K562 (cell line): ENCODE measurements at regions not wholly inside any gene's neighbourhood (a gene's known extent, or its start where the extent isn't known, plus 50 kb on each side); places are given as distances from the start of the nearest gene placed in this dataset.

ENCODE experiments used
- ETV6 ChIP-seq, 3 experiments: fragments of 150-350 bp in 1 of 3; sonication (generic) in 1 of 3; formaldehyde crosslinking in 1 of 3; IDR thresholded peaks; 2 replicates each; pipeline versions ENCODE4 v1.6.1 to v1.8.0; 2014 to 2022; ENCODE audit warnings: borderline replicate concordance in 2 of 3, low read depth in 2 of 3, antibody characterized with exemption in 1 of 3, low read length in 1 of 3, mild to moderate bottlenecking in 1 of 3, missing genetic modification reagents in 1 of 3
- GATA2 ChIP-seq: sonication (generic); formaldehyde crosslinking; IDR thresholded peaks from 2 replicates; pipeline ENCODE4 v1.4.0; 2020; ENCODE audit warnings: mild to moderate bottlenecking, missing genetic modification reagents
- HNRNPLL ChIP-seq: fragments of 200-400 bp; formaldehyde crosslinking; IDR thresholded peaks from 2 replicates; pipeline ENCODE4 v1.6.1; 2017; ENCODE audit warnings: low read length, low read depth, mild to moderate bottlenecking; ENCODE audit not compliant: poor library complexity, severe bottlenecking
- HSF4 ChIP-seq: fragments of 250-450 bp; sonication (Bioruptor Pico); IDR thresholded peaks from 2 replicates; pipeline ENCODE4 v2.1.2; 2022; ENCODE audit warnings: mild to moderate bottlenecking, moderate library complexity, borderline replicate concordance
- MTA2 ChIP-seq: fragments of 450-650 bp; IDR thresholded peaks from 2 replicates; pipeline ENCODE4 v1.6.1; 2016; ENCODE audit warnings: low read depth
- SIRT6 ChIP-seq: IDR thresholded peaks from one replicate; pipeline ENCODE4 v1.6.1; 2012; ENCODE audit warnings: low read depth, mild to moderate bottlenecking, control low read depth, inconsistent platforms, low read length, moderate library complexity
- SOX6 ChIP-seq: fragments of 450-650 bp; IDR thresholded peaks from 2 replicates; pipeline ENCODE4 v1.6.1; 2014; ENCODE audit warnings: mild to moderate bottlenecking
- ZC3H8 ChIP-seq: fragments of 450-650 bp; IDR thresholded peaks from 2 replicates; pipeline ENCODE4 v1.6.1; 2017
- ZNF282 ChIP-seq: sonication (generic); formaldehyde crosslinking; IDR thresholded peaks from 2 replicates; pipeline ENCODE4 v1.8.1; 2023; ENCODE audit warnings: missing genetic modification reagents
- ZNF707 ChIP-seq: fragments of 250-450 bp; sonication (Bioruptor Pico); conservative IDR thresholded peaks from 2 replicates; pipeline ENCODE4 v1.8.0; 2022; ENCODE audit warnings: inconsistent platforms, mild to moderate bottlenecking, moderate library complexity
- ZNF79 ChIP-seq: fragments of 250-450 bp; sonication (Bioruptor Pico); IDR thresholded peaks from 2 replicates; pipeline ENCODE4 v1.4.0; 2020; ENCODE audit warnings: low read depth, mild to moderate bottlenecking, moderate library complexity
- TF ChIP-seq, protein P1 (sequence below): fragments of 450-650 bp; IDR thresholded peaks from 2 replicates; pipeline ENCODE4 v1.6.1; 2016; ENCODE audit warnings: mild to moderate bottlenecking, moderate library complexity
- TF ChIP-seq, protein P2 (sequence below): sonication (generic); formaldehyde crosslinking; IDR thresholded peaks from 2 replicates; pipeline ENCODE4 v1.8.1; 2023; ENCODE audit warnings: missing genetic modification reagents, mild to moderate bottlenecking, borderline replicate concordance

DNA sequence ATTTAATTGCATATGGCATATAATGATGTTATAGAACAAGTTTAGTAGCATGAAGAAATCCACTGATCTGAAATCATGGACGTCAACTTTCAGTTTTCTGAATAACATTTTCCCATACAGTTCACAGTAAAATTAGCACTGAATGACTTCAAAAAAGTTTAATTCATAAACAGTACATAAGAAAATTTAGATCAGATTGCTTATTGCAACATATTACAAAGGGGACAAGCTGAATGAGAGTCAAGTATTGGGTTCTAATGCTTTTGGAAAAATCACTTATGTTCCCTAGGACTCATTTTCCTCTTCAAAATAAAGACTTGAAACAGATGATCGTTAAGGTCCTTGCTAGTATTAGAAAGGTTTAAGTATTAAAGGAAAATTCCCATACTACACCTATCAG lies 898.3 kb upstream of the INTU start (continued):
- TF ChIP-seq, protein P1, sequence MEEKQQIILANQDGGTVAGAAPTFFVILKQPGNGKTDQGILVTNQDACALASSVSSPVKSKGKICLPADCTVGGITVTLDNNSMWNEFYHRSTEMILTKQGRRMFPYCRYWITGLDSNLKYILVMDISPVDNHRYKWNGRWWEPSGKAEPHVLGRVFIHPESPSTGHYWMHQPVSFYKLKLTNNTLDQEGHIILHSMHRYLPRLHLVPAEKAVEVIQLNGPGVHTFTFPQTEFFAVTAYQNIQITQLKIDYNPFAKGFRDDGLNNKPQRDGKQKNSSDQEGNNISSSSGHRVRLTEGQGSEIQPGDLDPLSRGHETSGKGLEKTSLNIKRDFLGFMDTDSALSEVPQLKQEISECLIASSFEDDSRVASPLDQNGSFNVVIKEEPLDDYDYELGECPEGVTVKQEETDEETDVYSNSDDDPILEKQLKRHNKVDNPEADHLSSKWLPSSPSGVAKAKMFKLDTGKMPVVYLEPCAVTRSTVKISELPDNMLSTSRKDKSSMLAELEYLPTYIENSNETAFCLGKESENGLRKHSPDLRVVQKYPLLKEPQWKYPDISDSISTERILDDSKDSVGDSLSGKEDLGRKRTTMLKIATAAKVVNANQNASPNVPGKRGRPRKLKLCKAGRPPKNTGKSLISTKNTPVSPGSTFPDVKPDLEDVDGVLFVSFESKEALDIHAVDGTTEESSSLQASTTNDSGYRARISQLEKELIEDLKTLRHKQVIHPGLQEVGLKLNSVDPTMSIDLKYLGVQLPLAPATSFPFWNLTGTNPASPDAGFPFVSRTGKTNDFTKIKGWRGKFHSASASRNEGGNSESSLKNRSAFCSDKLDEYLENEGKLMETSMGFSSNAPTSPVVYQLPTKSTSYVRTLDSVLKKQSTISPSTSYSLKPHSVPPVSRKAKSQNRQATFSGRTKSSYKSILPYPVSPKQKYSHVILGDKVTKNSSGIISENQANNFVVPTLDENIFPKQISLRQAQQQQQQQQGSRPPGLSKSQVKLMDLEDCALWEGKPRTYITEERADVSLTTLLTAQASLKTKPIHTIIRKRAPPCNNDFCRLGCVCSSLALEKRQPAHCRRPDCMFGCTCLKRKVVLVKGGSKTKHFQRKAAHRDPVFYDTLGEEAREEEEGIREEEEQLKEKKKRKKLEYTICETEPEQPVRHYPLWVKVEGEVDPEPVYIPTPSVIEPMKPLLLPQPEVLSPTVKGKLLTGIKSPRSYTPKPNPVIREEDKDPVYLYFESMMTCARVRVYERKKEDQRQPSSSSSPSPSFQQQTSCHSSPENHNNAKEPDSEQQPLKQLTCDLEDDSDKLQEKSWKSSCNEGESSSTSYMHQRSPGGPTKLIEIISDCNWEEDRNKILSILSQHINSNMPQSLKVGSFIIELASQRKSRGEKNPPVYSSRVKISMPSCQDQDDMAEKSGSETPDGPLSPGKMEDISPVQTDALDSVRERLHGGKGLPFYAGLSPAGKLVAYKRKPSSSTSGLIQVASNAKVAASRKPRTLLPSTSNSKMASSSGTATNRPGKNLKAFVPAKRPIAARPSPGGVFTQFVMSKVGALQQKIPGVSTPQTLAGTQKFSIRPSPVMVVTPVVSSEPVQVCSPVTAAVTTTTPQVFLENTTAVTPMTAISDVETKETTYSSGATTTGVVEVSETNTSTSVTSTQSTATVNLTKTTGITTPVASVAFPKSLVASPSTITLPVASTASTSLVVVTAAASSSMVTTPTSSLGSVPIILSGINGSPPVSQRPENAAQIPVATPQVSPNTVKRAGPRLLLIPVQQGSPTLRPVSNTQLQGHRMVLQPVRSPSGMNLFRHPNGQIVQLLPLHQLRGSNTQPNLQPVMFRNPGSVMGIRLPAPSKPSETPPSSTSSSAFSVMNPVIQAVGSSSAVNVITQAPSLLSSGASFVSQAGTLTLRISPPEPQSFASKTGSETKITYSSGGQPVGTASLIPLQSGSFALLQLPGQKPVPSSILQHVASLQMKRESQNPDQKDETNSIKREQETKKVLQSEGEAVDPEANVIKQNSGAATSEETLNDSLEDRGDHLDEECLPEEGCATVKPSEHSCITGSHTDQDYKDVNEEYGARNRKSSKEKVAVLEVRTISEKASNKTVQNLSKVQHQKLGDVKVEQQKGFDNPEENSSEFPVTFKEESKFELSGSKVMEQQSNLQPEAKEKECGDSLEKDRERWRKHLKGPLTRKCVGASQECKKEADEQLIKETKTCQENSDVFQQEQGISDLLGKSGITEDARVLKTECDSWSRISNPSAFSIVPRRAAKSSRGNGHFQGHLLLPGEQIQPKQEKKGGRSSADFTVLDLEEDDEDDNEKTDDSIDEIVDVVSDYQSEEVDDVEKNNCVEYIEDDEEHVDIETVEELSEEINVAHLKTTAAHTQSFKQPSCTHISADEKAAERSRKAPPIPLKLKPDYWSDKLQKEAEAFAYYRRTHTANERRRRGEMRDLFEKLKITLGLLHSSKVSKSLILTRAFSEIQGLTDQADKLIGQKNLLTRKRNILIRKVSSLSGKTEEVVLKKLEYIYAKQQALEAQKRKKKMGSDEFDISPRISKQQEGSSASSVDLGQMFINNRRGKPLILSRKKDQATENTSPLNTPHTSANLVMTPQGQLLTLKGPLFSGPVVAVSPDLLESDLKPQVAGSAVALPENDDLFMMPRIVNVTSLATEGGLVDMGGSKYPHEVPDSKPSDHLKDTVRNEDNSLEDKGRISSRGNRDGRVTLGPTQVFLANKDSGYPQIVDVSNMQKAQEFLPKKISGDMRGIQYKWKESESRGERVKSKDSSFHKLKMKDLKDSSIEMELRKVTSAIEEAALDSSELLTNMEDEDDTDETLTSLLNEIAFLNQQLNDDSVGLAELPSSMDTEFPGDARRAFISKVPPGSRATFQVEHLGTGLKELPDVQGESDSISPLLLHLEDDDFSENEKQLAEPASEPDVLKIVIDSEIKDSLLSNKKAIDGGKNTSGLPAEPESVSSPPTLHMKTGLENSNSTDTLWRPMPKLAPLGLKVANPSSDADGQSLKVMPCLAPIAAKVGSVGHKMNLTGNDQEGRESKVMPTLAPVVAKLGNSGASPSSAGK: no peak
- no peak for TF ChIP-seq ZNF282 (CRISPR knock-in tag)
- no peak; the same call in 1 of the 2 replicates for TF ChIP-seq SOX6
- TF ChIP-seq ZNF79 (CRISPR knock-in tag): no peak
- TF ChIP-seq HSF4 (CRISPR knock-in tag): no peak
- no peak for TF ChIP-seq ZNF707 (CRISPR knock-in tag)
- no peak for TF ChIP-seq SIRT6
- TF ChIP-seq, protein P2, sequence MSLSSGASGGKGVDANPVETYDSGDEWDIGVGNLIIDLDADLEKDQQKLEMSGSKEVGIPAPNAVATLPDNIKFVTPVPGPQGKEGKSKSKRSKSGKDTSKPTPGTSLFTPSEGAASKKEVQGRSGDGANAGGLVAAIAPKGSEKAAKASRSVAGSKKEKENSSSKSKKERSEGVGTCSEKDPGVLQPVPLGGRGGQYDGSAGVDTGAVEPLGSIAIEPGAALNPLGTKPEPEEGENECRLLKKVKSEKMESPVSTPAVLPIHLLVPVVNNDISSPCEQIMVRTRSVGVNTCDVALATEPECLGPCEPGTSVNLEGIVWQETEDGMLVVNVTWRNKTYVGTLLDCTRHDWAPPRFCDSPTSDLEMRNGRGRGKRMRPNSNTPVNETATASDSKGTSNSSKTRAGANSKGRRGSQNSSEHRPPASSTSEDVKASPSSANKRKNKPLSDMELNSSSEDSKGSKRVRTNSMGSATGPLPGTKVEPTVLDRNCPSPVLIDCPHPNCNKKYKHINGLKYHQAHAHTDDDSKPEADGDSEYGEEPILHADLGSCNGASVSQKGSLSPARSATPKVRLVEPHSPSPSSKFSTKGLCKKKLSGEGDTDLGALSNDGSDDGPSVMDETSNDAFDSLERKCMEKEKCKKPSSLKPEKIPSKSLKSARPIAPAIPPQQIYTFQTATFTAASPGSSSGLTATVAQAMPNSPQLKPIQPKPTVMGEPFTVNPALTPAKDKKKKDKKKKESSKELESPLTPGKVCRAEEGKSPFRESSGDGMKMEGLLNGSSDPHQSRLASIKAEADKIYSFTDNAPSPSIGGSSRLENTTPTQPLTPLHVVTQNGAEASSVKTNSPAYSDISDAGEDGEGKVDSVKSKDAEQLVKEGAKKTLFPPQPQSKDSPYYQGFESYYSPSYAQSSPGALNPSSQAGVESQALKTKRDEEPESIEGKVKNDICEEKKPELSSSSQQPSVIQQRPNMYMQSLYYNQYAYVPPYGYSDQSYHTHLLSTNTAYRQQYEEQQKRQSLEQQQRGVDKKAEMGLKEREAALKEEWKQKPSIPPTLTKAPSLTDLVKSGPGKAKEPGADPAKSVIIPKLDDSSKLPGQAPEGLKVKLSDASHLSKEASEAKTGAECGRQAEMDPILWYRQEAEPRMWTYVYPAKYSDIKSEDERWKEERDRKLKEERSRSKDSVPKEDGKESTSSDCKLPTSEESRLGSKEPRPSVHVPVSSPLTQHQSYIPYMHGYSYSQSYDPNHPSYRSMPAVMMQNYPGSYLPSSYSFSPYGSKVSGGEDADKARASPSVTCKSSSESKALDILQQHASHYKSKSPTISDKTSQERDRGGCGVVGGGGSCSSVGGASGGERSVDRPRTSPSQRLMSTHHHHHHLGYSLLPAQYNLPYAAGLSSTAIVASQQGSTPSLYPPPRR (CRISPR knock-in tag): no peak
- TF ChIP-seq HNRNPLL: no peak
- TF ChIP-seq ZC3H8: no peak
- no peak for TF ChIP-seq GATA2 (CRISPR knock-in tag)
- no peak for TF ChIP-seq ETV6 (IDR thresholded peaks at IDR 0.05; ENCODE audit: borderline replicate concordance in 1 of 2, low read depth in 2 of 2, low read length in 1 of 2)
- TF ChIP-seq ETV6 (CRISPR knock-in tag; IDR thresholded peaks at IDR 0.05; ENCODE audit: borderline replicate concordance): no peak
- no peak for TF ChIP-seq MTA2
